Body of pancreas (tissue), 4 donors: ENCODE measurements at regions not wholly inside any gene's neighbourhood (a gene's known extent, or its start where the extent isn't known, plus 50 kb on each side); places are given as distances from the start of the nearest gene placed in this dataset.

Experiments
- ATAC-seq: fragments of 150-250 bp; one replicate; pipeline ENCODE4 v1.9.1; 2016
- DNase-seq, 4 donors: peaks; one replicate each; pipeline ENCODE4 v3.0.0-alpha.2; 2019
- H3K27ac ChIP-seq, 4 donors: fragments of 200-600 bp; sonication (generic); 1 replicate in 3 of 4; 2 replicates in 1 of 4; pipeline versions ENCODE4 v1.5.1 to v1.6.1; 2016 to 2019; ENCODE audit warnings: mild to moderate bottlenecking in 1 of 4, mixed read lengths in 1 of 4, moderate library complexity in 1 of 4
- H3K27me3 ChIP-seq, 2 donors: fragments of 200-600 bp; sonication (generic); one replicate each; pipeline ENCODE4 v1.6.0; 2016; ENCODE audit warnings: mild to moderate bottlenecking in 1 of 2
- H3K36me3 ChIP-seq, 2 donors: fragments of 200-600 bp; sonication (generic); replicated peaks in 1 of 2; 2 replicates each; pipeline ENCODE4 v1.5.1; 2016; ENCODE audit warnings: low read depth in 2 of 2; ENCODE audit not compliant: insufficient read depth in 1 of 2
- H3K4me1 ChIP-seq: fragments of 200-600 bp; sonication (generic); one replicate; pipeline ENCODE4 v1.6.0; 2016
- H3K4me3 ChIP-seq, 2 donors: fragments of 200-600 bp; sonication (generic); 1 replicate in 1 of 2; 2 replicates in 1 of 2; pipeline ENCODE4 v1.5.1; 2016 to 2019
- H3K9me3 ChIP-seq, 3 donors: fragments of 200-600 bp; sonication (generic); 1 replicate in 2 of 3; 2 replicates in 1 of 3; pipeline ENCODE4 v1.5.1; 2016
- CTCF ChIP-seq, 7 experiments: fragments of 450-650 bp in 4 of 7; fragments of 200-600 bp in 3 of 7; sonication (generic) in 3 of 7; IDR thresholded peaks; one replicate each; pipeline ENCODE4 v1.5.1; 2016 to 2019; ENCODE audit warnings: antibody characterized with exemption in 7 of 7
- POLR2A ChIP-seq, 3 donors: fragments of 450-650 bp; IDR thresholded peaks; one replicate each; pipeline ENCODE4 v1.6.1; 2016; ENCODE audit warnings: antibody characterized with exemption in 3 of 3, mild to moderate bottlenecking in 2 of 3
- WGBS, 2 donors: methylation state at CpG; one replicate each; pipeline ENCODE4 v1.1.5; 2017; 5-methylcytosine and 5-hydroxymethylcytosine counted together
- intact Hi-C: fragments of 100-400 bp; cut with DNase I; formaldehyde crosslinking; loops from one replicate; pipeline ENCODE4 v1.15.1; 2023

GRCh38 chr11:110818032-110818687 is 105.9 kb upstream of the ARHGAP20 start:
- intact Hi-C loops, result no loop called here
- Histone ChIP-seq H3K4me3 (no peak overlapping the region), H3K36me3 (no peaks in the 10 kb centered on the region), H3K4me1 (no peaks in the 10 kb centered on the region), H3K27me3 (no peaks in the 10 kb centered on the region), H3K9me3 (no peaks in the 10 kb centered on the region), H3K27ac (no peak overlapping the region)
- 68 to 80% methylated on average over 6 of the region's 6 CpGs for WGBS, 2 donors
- DNase-seq (no peak), ATAC-seq (no peak)
- TF ChIP-seq CTCF (IDR thresholded peaks at IDR 0.05) (no peak), POLR2A (IDR thresholded peaks at IDR 0.05) (no peak)

GRCh38 chr11:110812086-110812733 is 100.0 kb upstream of the ARHGAP20 start:
- no peak for ATAC-seq
- DNase-seq, result no peak
- no peaks in the 10 kb centered on the region for H3K9me3 ChIP-seq
- H3K36me3 ChIP-seq, result no peaks in the 10 kb centered on the region
- 60 to 72% methylated on average over 5 of the region's 5 CpGs for WGBS, 2 donors
- intact Hi-C loops, result no loop called here
- H3K27ac ChIP-seq, result no peak overlapping the region
- no peak overlapping the region for H3K4me3 ChIP-seq
- TF ChIP-seq CTCF (IDR thresholded peaks at IDR 0.05) (no peak), POLR2A (IDR thresholded peaks at IDR 0.05) (no peak)
- no peaks in the 10 kb centered on the region for H3K27me3 ChIP-seq
- H3K4me1 ChIP-seq, result no peaks in the 10 kb centered on the region

GRCh38 chr11:110809417-110810199 is 97.4 kb upstream of the ARHGAP20 start:
- Histone ChIP-seq H3K4me1 (no peaks in the 10 kb centered on the region), H3K4me3 (no peak overlapping the region), H3K9me3 (no peaks in the 10 kb centered on the region), H3K36me3 (no peaks in the 10 kb centered on the region), H3K27me3 (no peaks in the 10 kb centered on the region), H3K27ac (no peak overlapping the region)
- ATAC-seq, result no peak
- intact Hi-C loops, result no loop called here
- DNase-seq, result no peak
- TF ChIP-seq POLR2A (IDR thresholded peaks at IDR 0.05) (no peak), CTCF (IDR thresholded peaks at IDR 0.05) (no peak)
- WGBS, 2 donors, result 56 to 57% methylated on average over 6 of the region's 6 CpGs

- H3K9me3 ChIP-seq, result no peaks in the 10 kb centered on the region
- no peaks in the 10 kb centered on the region for H3K4me1 ChIP-seq
- H3K27me3 ChIP-seq, result no peaks in the 10 kb centered on the region
- H3K36me3 ChIP-seq, result no peaks in the 10 kb centered on the region
- DNase-seq (no peak), ATAC-seq (no peak)
- no peak for TF ChIP-seq POLR2A (IDR thresholded peaks at IDR 0.05)
- no peak for TF ChIP-seq CTCF (IDR thresholded peaks at IDR 0.05)
- 73 to 74% methylated on average over 6 of the region's 6 CpGs for WGBS, 2 donors
- no peak overlapping the region for H3K27ac ChIP-seq
- no peak overlapping the region for H3K4me3 ChIP-seq
- intact Hi-C loops, result no loop called here
These were observed 96.0 kb upstream of the ARHGAP20 start for GRCh38 chr11:110808248-110808647.
